Upper lobe of left lung (tissue), 6 donors: ENCODE measurements at regions not wholly inside any gene's neighbourhood (a gene's known extent, or its start where the extent isn't known, plus 50 kb on each side); places are given as distances from the start of the nearest gene placed in this dataset.
A peak's percentile ranks its signal among the peaks of the same experiment; 100 is the strongest.

Source experiments
- ATAC-seq, 2 donors: fragments of 200-7000 bp; cut with Tn5 transposase; one replicate each; pipeline ENCODE4 v1.9.1; 2022; ENCODE audit warnings: mild to moderate bottlenecking in 2 of 2, moderate library complexity in 2 of 2; ENCODE audit not compliant: low FRiP score in 2 of 2
- DNase-seq, 2 donors: peaks; one replicate each; pipeline ENCODE4 v3.0.0-alpha.2; 2019 to 2020
- H3K27ac ChIP-seq, 4 donors: fragments of 200-600 bp; sonication (generic); one replicate each; pipeline ENCODE4 v1.5.1; 2016 to 2019
- H3K27me3 ChIP-seq, 4 donors: fragments of 200-600 bp; sonication (generic); one replicate each; pipeline ENCODE4 v1.5.1; 2017 to 2019
- H3K36me3 ChIP-seq, 4 donors: fragments of 200-600 bp; sonication (generic); one replicate each; pipeline ENCODE4 v1.5.1; 2016 to 2019
- H3K4me1 ChIP-seq, 4 donors: fragments of 200-600 bp; sonication (generic); one replicate each; pipeline ENCODE4 v1.5.1; 2018 to 2019
- H3K4me3 ChIP-seq, 4 donors: fragments of 200-600 bp; sonication (generic); one replicate each; pipeline ENCODE4 v1.5.1; 2017 to 2019; ENCODE audit warnings: mild to moderate bottlenecking in 2 of 4, moderate library complexity in 1 of 4
- H3K9me3 ChIP-seq, 4 donors: fragments of 200-600 bp; sonication (generic); one replicate each; pipeline ENCODE4 v1.5.1; 2018 to 2019
- EP300 ChIP-seq, 4 donors: sonication (generic); formaldehyde crosslinking; IDR thresholded peaks; one replicate each; pipeline ENCODE4 v1.5.1; 2017; ENCODE audit warnings: antibody characterized with exemption in 4 of 4, control low read depth in 2 of 4
- POLR2A ChIP-seq, 4 donors: fragments of 450-650 bp; IDR thresholded peaks; one replicate each; pipeline ENCODE4 v1.5.1; 2016 to 2017; ENCODE audit warnings: antibody characterized with exemption in 4 of 4, mild to moderate bottlenecking in 2 of 4
- POLR2AphosphoS5 ChIP-seq, 2 donors: sonication (generic); formaldehyde crosslinking; IDR thresholded peaks; one replicate each; pipeline ENCODE4 v1.5.1; 2017; ENCODE audit warnings: antibody characterized with exemption in 2 of 2
- WGBS, 2 donors: methylation state at CpG; one replicate each; pipeline ENCODE4 v1.1.5; 2017 to 2018; 5-methylcytosine and 5-hydroxymethylcytosine counted together
- TF ChIP-seq, protein P1 (sequence below), 6 experiments: fragments of 450-650 bp in 4 of 6; fragments of 200-600 bp in 2 of 6; sonication (generic) in 2 of 6; IDR thresholded peaks; one replicate each; pipeline ENCODE4 v1.5.1; 2016 to 2019; ENCODE audit warnings: antibody characterized with exemption in 6 of 6
- donor health status: DM: no; HTN: no; CAD: no; lungs with moderate emphysema.
- donor health status: DM: no; HTN: yes; CAD: no; lungs with severe emphysema.

GRCh38 chr1:117754061-117754969 is 148.5 kb downstream of the TENT5C start:
- Histone ChIP-seq H3K36me3 (no peaks in the 10 kb centered on the region), H3K9me3 (no peaks in the 10 kb centered on the region), H3K4me3 (no peak overlapping the region), H3K27ac (no peak overlapping the region), H3K27me3 (no peaks in the 10 kb centered on the region), H3K4me1 (peaks cover 6 to 16% (median 12%) of the 10 kb centered on the region in 4 donors)
- ATAC-seq (peak in 1 of 2 donors; percentile 58), DNase-seq (peak in 1 of 2 donors; percentile 57)
- TF ChIP-seq POLR2AphosphoS5 (IDR thresholded peaks at IDR 0.05) (no peak), POLR2A (IDR thresholded peaks at IDR 0.05) (no peak), EP300 (IDR thresholded peaks at IDR 0.05) (no peak)
- TF ChIP-seq, protein P1, sequence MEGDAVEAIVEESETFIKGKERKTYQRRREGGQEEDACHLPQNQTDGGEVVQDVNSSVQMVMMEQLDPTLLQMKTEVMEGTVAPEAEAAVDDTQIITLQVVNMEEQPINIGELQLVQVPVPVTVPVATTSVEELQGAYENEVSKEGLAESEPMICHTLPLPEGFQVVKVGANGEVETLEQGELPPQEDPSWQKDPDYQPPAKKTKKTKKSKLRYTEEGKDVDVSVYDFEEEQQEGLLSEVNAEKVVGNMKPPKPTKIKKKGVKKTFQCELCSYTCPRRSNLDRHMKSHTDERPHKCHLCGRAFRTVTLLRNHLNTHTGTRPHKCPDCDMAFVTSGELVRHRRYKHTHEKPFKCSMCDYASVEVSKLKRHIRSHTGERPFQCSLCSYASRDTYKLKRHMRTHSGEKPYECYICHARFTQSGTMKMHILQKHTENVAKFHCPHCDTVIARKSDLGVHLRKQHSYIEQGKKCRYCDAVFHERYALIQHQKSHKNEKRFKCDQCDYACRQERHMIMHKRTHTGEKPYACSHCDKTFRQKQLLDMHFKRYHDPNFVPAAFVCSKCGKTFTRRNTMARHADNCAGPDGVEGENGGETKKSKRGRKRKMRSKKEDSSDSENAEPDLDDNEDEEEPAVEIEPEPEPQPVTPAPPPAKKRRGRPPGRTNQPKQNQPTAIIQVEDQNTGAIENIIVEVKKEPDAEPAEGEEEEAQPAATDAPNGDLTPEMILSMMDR (IDR thresholded peaks at IDR 0.05), result peak; percentile 48 to 70 (median 58)
- WGBS, 2 donors, result 9 to 11% methylated on average over 9 of the region's 9 CpGs

DNA sequence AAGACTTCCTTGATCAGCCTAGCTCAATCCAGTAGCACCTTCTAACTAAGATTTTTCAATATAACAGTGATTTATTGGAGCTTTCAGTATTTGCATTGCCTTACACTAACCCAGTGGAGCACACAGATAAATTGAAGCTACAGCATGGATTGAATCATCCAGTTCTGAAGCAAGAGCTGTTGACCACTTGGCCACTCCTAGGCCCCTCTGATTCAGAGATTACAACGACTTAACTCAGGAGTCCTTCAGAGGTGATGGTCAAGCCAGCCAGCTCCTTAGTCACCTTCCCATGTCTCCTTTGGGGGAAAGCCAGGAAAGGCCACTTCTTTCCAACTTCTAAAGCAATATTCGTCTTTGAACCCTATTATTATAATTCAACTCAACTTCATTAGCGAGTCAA is 151.8 kb downstream of the TENT5C start:
- DNase-seq (no peak), ATAC-seq (peak in 1 of 2 donors; percentile 20)
- no peaks in the 10 kb centered on the region for H3K9me3 ChIP-seq
- H3K4me1 ChIP-seq, result peaks cover 6 to 16% (median 12%) of the 10 kb centered on the region in 4 donors
- TF ChIP-seq POLR2A (IDR thresholded peaks at IDR 0.05), result no peak
- no peak for TF ChIP-seq POLR2AphosphoS5 (IDR thresholded peaks at IDR 0.05)
- TF ChIP-seq, protein P1 (IDR thresholded peaks at IDR 0.05), result no peak
- TF ChIP-seq EP300 (IDR thresholded peaks at IDR 0.05), result no peak
- H3K27ac ChIP-seq, result no peak overlapping the region
- H3K4me3 ChIP-seq, result no peak overlapping the region
- no peaks in the 10 kb centered on the region for H3K27me3 ChIP-seq
- WGBS, 2 donors, result 65 to 81% methylated on average over 3 of the region's 3 CpGs
- H3K36me3 ChIP-seq, result no peaks in the 10 kb centered on the region

DNA sequence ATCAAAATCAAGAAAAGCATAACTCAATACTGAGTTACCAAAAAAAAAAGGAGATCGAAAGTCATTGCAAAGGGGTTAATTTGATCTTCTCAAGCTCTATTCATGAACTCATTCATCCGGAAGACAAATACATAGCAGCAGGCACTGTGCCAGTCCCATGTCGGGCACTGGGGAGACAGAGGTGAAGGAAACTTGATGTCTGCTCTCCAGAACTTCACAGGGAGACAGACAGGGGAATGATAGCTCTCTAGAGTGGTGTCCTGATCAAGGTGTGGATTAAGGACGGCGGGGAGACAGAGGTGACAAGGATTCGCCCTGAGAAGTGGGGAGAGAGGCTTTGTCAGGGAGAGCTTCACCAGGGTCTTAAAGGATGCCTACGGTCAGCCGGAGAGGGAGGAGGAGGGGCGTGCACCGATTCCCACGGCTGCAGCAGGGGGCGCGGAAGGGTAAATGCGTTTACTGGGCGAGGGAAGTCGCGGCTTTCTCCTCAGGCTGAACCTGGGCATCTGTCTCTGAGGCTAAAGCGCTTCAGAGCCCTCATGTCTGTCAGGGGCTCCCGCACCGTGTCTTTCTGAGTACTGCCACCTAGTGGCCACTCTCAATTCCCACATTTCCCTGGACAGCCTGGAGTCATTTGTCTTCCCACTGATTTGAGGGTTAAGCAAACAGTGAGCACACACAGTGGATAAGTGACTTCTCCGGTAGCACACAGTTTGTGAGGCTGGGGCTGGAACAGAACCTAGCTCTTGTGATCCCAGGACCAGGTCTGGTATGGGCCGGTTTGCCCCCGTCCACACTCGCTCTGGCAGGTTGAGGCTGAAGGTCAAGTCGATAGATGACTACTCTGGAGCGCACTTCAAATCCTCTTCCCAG is 152.8 kb downstream of the TENT5C start:
- Histone ChIP-seq H3K9me3 (no peaks in the 10 kb centered on the region), H3K27ac (no peak overlapping the region), H3K4me3 (peak overlapping the region in 3 of 4 donors; percentile 16 to 51 (median 48)), H3K4me1 (peaks cover 3 to 16% (median 12%) of the 10 kb centered on the region in 4 donors), H3K27me3 (no peaks in the 10 kb centered on the region), H3K36me3 (no peaks in the 10 kb centered on the region)
- DNase-seq (peak; percentile 75 to 76), ATAC-seq (peak; percentile 89 to 91)
- TF ChIP-seq, protein P1 (IDR thresholded peaks at IDR 0.05), result peak; percentile 71 to 88 (median 83)
- no peak for TF ChIP-seq EP300 (IDR thresholded peaks at IDR 0.05)
- WGBS, 2 donors, result 12 to 14% methylated on average over 26 of the region's 26 CpGs

DNA sequence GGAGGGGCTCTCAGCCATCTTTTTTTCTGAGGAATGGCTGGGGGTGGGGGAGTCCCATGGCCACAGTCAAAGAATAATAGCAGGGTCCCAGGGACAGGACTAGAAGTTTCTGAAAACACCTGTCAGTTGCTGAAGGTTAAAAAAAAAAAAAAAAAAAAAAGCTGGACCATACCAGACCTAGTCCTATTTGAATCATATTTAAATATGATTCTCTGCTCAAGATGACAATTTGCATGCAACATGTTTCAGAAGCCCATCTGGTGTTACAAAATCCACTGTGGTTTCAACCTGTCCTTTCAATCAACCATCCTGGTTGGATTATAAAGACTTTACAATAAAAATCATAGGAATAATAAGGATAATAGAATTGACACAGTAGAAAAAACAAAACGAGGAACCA is 153.7 kb downstream of the TENT5C start:
- no peak overlapping the region for H3K27ac ChIP-seq
- peaks cover 0 to 10% (median 7%) of the 10 kb centered on the region in 4 donors for H3K4me1 ChIP-seq
- TF ChIP-seq POLR2AphosphoS5 (IDR thresholded peaks at IDR 0.05) (no peak), POLR2A (IDR thresholded peaks at IDR 0.05) (no peak), EP300 (IDR thresholded peaks at IDR 0.05) (no peak)
- TF ChIP-seq, protein P1 (IDR thresholded peaks at IDR 0.05), result no peak
- no peak for DNase-seq
- 52 to 58% methylated on average over 1 of the region's 1 CpG for WGBS, 2 donors
- ATAC-seq, result no peak
- H3K27me3 ChIP-seq, result no peaks in the 10 kb centered on the region
- H3K36me3 ChIP-seq, result no peaks in the 10 kb centered on the region
- H3K4me3 ChIP-seq, result no peak overlapping the region
- no peaks in the 10 kb centered on the region for H3K9me3 ChIP-seq
